ENCODE measurements at regions not wholly inside any gene's neighbourhood (a gene's known extent, or its start where the extent isn't known, plus 50 kb on each side); places are given as distances from the start of the nearest gene placed in this dataset.
"Not testable (repeated sequence)": the region's sequence is repeated elsewhere in the genome, so short reads cannot be mapped to it uniquely, and the experiment has no call there.

GRCh38 chr2:59761966-59762365, 791.5 kb downstream of the BCL11A start:
- DNase-seq (ENCODE audit: low spot score) (no peak), ATAC-seq (no peak)

DNA sequence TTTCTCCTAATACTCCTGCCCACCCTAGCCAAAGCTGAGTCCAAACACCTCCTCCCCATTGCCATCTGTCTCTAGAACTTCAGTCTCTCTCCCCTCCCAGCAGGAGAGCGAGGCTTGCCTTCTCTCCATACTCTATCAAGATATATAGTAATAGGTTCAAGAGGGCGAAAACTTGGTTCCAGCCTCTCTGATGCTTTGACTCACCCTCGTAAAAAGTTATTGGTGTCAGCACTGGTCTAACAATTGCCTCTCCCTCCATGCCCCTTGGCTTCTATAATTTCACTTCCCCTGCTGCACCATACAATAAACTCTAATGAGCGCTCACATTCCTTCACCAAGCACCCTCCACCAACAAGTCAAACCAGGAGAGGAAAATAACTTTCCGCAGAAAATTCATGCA, 797.3 kb downstream of the BCL11A start:
- no peak for ATAC-seq

DNA sequence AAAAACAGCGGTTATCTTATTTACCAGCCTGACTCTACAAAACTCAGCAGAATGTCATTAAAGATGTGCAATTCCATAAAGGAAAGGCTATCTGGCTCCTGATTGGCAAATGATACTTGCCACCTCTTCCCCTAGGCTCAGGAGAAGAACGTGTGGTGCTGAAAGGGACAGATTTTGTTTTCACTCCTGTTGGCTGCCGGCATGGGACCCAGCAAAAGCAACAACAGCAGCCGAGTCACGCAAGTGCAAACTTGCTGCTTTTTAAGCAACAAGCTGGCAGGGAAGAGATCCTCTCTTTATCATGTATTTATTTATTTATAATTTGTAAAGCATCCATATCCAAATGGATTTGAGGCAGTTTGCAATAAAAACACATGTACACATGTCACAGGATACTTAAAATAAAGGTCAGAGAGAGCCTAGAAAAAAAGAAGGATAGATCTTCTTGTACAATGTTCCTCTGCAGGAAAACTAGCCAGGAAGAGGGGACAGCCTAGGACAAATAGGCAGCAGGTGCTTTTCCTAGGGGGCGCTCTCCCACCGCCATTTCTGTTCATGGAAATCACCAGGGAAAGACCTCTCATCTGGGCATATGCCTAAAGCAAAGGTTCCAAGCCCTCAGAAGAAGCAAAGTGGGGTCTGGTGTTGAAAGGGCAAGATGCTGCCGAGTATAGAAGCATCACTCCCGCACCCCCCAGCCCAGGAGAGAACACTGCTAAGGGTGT, 799.3 kb downstream of the BCL11A start:
- DNase-seq (ENCODE audit: low spot score) (no peak), ATAC-seq (no peak)

More for the DNA sequence above, 797.3 kb downstream of the BCL11A start:
- DNase-seq (ENCODE audit: low spot score): no peak

DNA sequence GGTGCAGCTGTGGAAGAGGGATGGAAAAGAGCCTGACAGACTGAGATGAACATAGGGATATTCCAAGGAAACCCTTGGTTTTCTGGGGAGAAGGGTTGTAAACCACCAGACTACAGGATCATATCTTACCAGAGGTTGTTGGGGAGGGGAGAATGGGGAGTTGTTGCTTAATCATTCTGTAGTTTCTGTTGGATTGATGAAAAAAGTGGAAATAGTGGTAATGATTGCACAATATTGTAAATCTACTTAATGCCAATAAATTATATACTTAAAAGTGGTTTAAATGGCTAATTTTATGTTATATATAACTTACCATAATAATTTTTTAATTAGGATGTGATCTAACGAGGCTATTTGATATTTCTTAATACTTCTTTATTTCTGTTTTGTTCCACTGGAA, 800.9 kb downstream of the BCL11A start:
- ATAC-seq (no peak), DNase-seq (ENCODE audit: low spot score) (no peak)

- ATAC-seq: no peak
Observed at GRCh38 chr2:59752071-59752470, 801.4 kb downstream of the BCL11A start.

GRCh38 chr2:59751214-59751613, 802.2 kb downstream of the BCL11A start:
- not testable (repeated sequence) for ATAC-seq; DNase-seq (ENCODE audit: low spot score)

More at GRCh38 chr2:59752071-59752470, 801.4 kb downstream of the BCL11A start:
- DNase-seq (ENCODE audit: low spot score): no peak

DNA sequence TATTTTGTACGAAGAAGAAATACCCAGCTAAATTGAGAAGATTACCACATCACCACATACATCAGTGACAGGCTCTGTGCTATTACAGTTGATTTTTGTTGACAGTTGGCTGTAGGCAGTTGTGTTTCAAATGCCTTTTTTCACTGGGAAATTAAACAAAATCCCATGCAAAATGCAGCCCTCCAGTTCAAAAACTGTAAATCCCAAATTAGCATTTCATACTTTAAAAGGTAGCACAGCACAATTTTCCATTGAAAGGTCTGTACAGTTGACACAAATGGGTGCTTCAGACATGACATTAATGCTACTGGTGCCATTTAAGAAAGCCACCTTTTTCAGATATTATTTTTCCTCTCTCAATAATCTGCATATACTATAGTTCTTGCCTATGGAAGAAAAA, 807.2 kb downstream of the BCL11A start:
- DNase-seq (ENCODE audit: low spot score) (no peak), ATAC-seq (no peak)

DNA sequence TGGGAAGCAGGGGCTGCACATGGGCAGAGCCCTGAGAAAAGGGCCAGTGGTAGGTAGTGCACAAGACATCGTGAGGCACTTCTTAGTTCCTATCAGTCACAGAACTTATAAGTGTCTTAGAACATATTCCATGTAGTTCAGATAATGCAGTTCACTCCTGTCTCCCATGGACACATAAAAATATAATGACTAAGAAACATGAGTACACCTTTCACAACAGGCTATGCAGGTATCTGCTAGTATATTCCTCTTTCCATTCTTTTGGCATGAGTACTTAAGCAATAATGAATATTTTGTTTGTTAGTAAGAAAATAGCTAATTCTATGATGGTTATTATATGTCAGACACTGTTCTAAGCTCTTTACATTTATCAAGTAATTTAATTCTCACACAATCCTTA, 808.4 kb downstream of the BCL11A start:
- ATAC-seq: no peak

DNA sequence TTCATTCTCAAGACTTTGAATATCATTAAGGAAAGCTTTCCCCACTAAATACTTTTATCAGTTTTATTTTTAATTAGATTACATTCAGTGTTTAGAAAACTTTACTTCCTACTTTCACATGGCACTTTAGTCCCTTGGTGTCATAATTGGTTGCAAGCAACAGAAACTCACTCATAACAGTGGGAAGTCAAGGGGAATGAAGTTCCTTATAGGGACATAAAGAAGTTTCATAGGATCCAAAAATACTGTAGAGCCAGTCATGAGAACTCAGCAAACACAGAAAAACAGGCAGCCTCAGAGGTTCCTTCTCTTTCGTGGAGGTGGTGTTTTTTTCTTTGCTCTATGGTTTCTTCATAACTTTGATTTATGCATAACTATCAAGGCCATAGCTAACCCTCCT, 809.0 kb downstream of the BCL11A start:
- no peak for ATAC-seq
- DNase-seq (ENCODE audit: low spot score): no peak

More for the DNA sequence above, 808.4 kb downstream of the BCL11A start:
- no peak for DNase-seq (ENCODE audit: low spot score)

- ATAC-seq: no peak
Observed at GRCh38 chr2:59741840-59742239, 811.6 kb downstream of the BCL11A start.

GRCh38 chr2:59739166-59739565, 814.3 kb downstream of the BCL11A start:
- no peak for DNase-seq (ENCODE audit: low spot score)
- ATAC-seq: no peak

More at GRCh38 chr2:59741840-59742239, 811.6 kb downstream of the BCL11A start:
- no peak for DNase-seq (ENCODE audit: low spot score)

DNA sequence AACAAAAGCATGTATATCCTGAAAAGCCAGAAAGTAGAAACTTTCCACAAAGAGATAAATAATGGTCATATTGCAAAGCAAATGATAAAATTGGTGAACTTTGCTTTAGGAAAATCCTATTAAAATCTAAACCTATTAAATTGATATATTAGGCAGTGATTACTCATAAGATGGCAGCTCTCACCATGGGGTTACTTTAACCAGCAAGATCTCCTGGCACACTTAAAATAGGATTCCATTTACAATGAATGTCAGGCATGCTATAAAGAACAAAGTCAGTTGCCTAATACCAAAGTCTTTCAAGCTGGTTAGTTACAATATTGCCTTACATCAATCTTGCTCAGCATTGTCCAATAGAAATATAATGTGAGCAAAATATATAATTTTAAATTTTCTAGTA, 816.2 kb downstream of the BCL11A start:
- ATAC-seq (no peak), DNase-seq (ENCODE audit: low spot score) (no peak)

DNA sequence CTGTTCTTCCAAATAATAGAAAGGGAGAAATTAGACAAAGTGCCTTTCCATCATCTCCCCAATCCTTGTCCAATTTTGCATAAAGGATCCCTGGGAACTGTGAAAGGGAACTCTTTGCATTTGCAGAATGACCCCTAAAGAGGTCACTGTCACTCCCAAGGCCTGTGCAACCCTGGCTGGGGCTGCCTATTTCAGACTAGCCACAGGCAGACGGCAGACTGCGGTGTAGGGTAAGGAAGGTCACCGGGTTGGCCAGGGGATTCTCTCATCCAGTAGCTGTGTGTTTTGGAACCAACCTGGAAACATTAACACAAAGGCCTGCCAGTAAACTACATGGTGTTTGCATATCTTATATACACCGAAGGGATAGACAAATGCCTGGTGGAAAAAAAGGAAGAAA, 818.7 kb downstream of the BCL11A start:
- DNase-seq (ENCODE audit: low spot score) (no peak), ATAC-seq (no peak)

- ATAC-seq (no peak), DNase-seq (ENCODE audit: low spot score) (no peak)
Observed at GRCh38 chr2:59733970-59734369, 819.5 kb downstream of the BCL11A start.

DNA sequence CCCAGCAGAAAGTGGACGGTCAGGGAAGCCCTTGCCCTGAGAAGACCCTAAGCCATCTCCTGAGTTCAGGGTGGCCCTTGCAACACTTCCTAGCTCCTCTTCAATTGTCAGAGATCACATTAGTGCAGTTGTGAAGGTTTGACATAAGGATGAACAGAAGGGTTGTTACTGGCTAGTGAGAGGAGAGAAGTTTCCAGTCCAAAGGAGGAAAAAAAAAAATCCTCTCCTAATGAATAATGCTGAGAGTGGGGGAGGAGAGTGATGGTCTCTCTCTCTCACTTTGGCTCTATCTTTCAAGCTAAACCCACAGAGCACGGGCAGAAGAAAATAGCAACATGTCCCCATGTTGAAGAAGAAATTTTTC, 819.9 kb downstream of the BCL11A start:
- ATAC-seq: no peak

DNA sequence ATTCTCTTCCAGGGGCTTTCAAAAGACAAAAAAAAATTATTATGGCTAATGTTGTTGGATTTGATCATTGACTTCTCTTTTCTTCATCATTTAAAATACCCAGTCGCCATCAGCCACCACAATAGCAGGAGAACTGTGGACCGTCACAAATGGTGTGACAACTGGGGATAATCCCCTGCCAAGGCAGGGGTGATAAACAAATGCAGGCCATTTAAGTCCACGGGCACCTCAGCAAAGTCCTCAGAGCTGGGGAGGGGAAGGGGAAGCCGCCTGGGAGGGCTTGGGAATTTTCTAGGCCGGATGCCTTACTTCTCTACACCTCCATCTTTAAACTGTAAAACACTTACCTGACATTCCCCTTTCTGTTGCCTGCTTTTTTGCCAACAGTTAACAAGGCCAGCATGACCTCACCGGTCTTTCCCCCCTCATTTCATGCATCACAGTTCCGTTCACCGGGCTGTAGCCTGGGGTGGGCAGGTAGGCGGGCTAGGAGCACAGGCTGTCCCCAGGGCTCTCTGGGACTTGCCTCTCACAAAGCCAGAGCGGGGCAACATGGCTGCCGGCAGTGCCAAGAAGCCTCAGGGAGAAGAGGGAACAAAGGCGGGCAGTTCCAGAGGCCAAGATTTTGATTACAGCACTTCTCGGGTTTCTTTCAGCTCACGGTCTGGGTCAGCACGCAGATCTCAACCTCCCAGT, 820.4 kb downstream of the BCL11A start:
- ATAC-seq: no peak
- no peak for DNase-seq (ENCODE audit: low spot score)

More for the DNA sequence above, 819.9 kb downstream of the BCL11A start:
- DNase-seq (ENCODE audit: low spot score): no peak

DNA sequence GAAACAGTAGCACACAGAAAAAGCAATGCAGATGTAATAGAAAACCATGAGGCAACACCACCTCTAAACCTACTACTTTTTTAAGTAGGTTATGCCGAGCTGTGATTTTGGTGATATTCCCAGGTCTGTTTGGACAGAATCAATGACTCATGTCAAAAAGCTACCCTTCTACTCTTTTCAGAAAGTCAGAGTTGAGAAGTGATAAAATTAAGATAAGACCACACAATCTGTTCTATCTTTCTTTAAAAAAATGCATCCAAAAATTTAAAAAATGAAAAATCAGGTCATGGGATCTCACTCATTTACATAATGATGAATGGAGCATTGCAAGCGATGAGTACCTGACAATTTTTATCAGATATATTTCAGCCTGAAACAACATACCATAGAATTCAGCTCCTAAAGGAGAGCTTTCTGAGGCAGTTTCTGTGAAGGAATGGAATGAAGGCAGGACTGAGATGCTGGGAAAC, 826.3 kb downstream of the BCL11A start:
- DNase-seq (ENCODE audit: low spot score): no peak
- ATAC-seq: no peak

GRCh38 chr2:59726228-59727120, 827.0 kb downstream of the BCL11A start:
- DNase-seq (ENCODE audit: low spot score): no peak

GRCh38 chr2:59724746-59725145, 828.7 kb downstream of the BCL11A start:
- DNase-seq (ENCODE audit: low spot score) (no peak), ATAC-seq (no peak)

More at GRCh38 chr2:59726228-59727120, 827.0 kb downstream of the BCL11A start:
- ATAC-seq: no peak

GRCh38 chr2:59720296-59720866, 833.1 kb downstream of the BCL11A start:
- DNase-seq (ENCODE audit: low spot score) (no peak), ATAC-seq (no peak)

DNA sequence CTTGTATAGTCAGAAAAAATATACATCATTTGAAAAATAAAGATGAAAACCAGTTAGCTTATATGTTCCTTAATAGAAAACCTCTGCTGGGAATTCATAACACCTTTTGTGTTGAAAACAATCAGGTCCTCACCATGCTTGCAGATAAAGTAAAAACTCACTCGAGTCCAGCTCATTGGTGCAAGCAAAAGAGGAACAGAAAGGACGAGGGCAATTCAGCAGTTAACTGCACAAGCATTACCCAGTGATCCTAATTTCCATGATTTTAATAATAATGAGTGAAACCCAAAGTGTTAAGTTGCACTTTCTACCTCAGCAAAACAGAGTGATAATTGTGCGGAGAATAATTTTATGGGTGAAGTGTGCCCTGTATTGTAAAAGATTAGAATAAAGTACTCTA, 839.9 kb downstream of the BCL11A start:
- no peak for DNase-seq (ENCODE audit: low spot score)
- no peak for ATAC-seq

All from left lobe of liver (tissue), 2 donors.